Astrocyte (in vitro differentiated cells and primary cell): ENCODE measurements at regions not wholly inside any gene's neighbourhood (a gene's known extent, or its start where the extent isn't known, plus 50 kb on each side); places are given as distances from the start of the nearest gene placed in this dataset.

Source experiments
- DNase-seq: peaks from one replicate; pipeline ENCODE4 v3.0.0-alpha.2; 2010; ENCODE audit warnings: low read depth
- FAIRE-seq: peaks from 2 replicates; lab custom pipeline; 2011; peaks lifted over from hg19 to GRCh38; lab: Jason Lieb, UNC
- H2AFZ ChIP-seq: 2 replicates; pipeline ENCODE4 v1.6.0; 2012; ENCODE audit warnings: low read depth, low read length, inconsistent platforms
- H3K27ac ChIP-seq: 2 replicates; pipeline ENCODE4 v1.5.1; 2011; ENCODE audit warnings: low read depth, low read length, inconsistent platforms
- H3K27me3 ChIP-seq: 2 replicates; pipeline ENCODE4 v1.6.0; 2011; ENCODE audit warnings: low read length, inconsistent platforms; ENCODE audit not compliant: insufficient read depth
- H3K36me3 ChIP-seq: 2 replicates; pipeline ENCODE4 v1.5.1; 2011; ENCODE audit warnings: low read length, inconsistent platforms; ENCODE audit not compliant: insufficient read depth
- H3K4me1 ChIP-seq: 2 replicates; pipeline ENCODE4 v1.5.1; 2011; ENCODE audit warnings: low read length, inconsistent platforms; ENCODE audit not compliant: insufficient read depth
- H3K4me2 ChIP-seq: 2 replicates; pipeline ENCODE4 v1.6.0; 2012; ENCODE audit warnings: low read length, inconsistent platforms
- H3K4me3 ChIP-seq: 2 replicates; pipeline ENCODE4 v1.5.1; 2011; ENCODE audit warnings: low read depth, mild to moderate bottlenecking, low read length, inconsistent platforms; ENCODE audit not compliant: insufficient read depth
- H3K79me2 ChIP-seq: 2 replicates; pipeline ENCODE4 v1.6.0; 2012; ENCODE audit warnings: mild to moderate bottlenecking, low read length, inconsistent platforms; ENCODE audit not compliant: insufficient read depth
- H3K9ac ChIP-seq: 2 replicates; pipeline ENCODE4 v1.6.0; 2012; ENCODE audit warnings: mild to moderate bottlenecking, low read length, inconsistent platforms
- H3K9me3 ChIP-seq: 2 replicates; pipeline ENCODE4 v1.5.1; 2012; ENCODE audit warnings: low read depth, mild to moderate bottlenecking, low read length, inconsistent platforms; ENCODE audit not compliant: insufficient read depth
- H4K20me1 ChIP-seq: 2 replicates; pipeline ENCODE4 v1.6.0; 2012; ENCODE audit warnings: low read length, inconsistent platforms; ENCODE audit not compliant: insufficient read depth
- H3K27ac Mint-ChIP-seq: one replicate; pipeline ENCODE4 v1.8.0; 2021; ENCODE audit warnings: mild to moderate bottlenecking, mixed read lengths; ENCODE audit not compliant: unreplicated experiment
- H3K27me3 Mint-ChIP-seq: one replicate; pipeline ENCODE4 v1.8.0; 2021; ENCODE audit warnings: low read depth, mixed read lengths; ENCODE audit not compliant: unreplicated experiment
- H3K36me3 Mint-ChIP-seq: one replicate; pipeline ENCODE4 v1.8.0; 2021; ENCODE audit warnings: low read depth, mixed read lengths; ENCODE audit not compliant: unreplicated experiment
- H3K4me1 Mint-ChIP-seq: one replicate; pipeline ENCODE4 v1.8.0; 2021; ENCODE audit warnings: low read depth, mixed read lengths; ENCODE audit not compliant: unreplicated experiment
- H3K4me3 Mint-ChIP-seq: one replicate; pipeline ENCODE4 v1.8.0; 2021; ENCODE audit warnings: mild to moderate bottlenecking, moderate library complexity, mixed read lengths; ENCODE audit not compliant: unreplicated experiment
- H3K9me3 Mint-ChIP-seq: one replicate; pipeline ENCODE4 v1.8.0; 2021; ENCODE audit warnings: mild to moderate bottlenecking, mixed read lengths; ENCODE audit not compliant: unreplicated experiment
- EZH2 ChIP-seq: IDR thresholded peaks from 2 replicates; pipeline ENCODE4 v1.6.1; 2012; ENCODE audit warnings: mild to moderate bottlenecking, low read length, inconsistent platforms; ENCODE audit not compliant: insufficient read depth
- TF ChIP-seq, protein P1 (sequence below): IDR thresholded peaks from 2 replicates; pipeline ENCODE4 v1.5.1; 2011; ENCODE audit warnings: low read depth, mild to moderate bottlenecking, inconsistent platforms, low read length, moderate library complexity; ENCODE audit not compliant: insufficient read depth

- Histone ChIP-seq H3K4me1 (no peaks in the 10 kb centered on the region), H3K9me3 (peaks cover 3% of the 10 kb centered on the region), H3K36me3 (no peaks in the 10 kb centered on the region), H3K27ac (no peak overlapping the region), H3K9ac (no peak overlapping the region), H3K27me3 (no peaks in the 10 kb centered on the region), H2AFZ (no peak overlapping the region), H4K20me1 (no peaks in the 10 kb centered on the region), H3K79me2 (no peaks in the 10 kb centered on the region), H3K4me3 (no peak overlapping the region), H3K4me2 (no peak overlapping the region)
- Mint-ChIP-seq H3K36me3 (no peaks in the 10 kb centered on the region), H3K27me3 (no peaks in the 10 kb centered on the region), H3K27ac (no peak overlapping the region), H3K4me3 (no peak overlapping the region), H3K4me1 (peaks cover 4% of the 10 kb centered on the region), H3K9me3 (no peaks in the 10 kb centered on the region)
- DNase-seq (no peak), FAIRE-seq (no peak)
- TF ChIP-seq EZH2, result no peak
- TF ChIP-seq, protein P1, sequence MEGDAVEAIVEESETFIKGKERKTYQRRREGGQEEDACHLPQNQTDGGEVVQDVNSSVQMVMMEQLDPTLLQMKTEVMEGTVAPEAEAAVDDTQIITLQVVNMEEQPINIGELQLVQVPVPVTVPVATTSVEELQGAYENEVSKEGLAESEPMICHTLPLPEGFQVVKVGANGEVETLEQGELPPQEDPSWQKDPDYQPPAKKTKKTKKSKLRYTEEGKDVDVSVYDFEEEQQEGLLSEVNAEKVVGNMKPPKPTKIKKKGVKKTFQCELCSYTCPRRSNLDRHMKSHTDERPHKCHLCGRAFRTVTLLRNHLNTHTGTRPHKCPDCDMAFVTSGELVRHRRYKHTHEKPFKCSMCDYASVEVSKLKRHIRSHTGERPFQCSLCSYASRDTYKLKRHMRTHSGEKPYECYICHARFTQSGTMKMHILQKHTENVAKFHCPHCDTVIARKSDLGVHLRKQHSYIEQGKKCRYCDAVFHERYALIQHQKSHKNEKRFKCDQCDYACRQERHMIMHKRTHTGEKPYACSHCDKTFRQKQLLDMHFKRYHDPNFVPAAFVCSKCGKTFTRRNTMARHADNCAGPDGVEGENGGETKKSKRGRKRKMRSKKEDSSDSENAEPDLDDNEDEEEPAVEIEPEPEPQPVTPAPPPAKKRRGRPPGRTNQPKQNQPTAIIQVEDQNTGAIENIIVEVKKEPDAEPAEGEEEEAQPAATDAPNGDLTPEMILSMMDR, result no peak
Observed at GRCh38 chr3:70374179-70374578, 61.7 kb upstream of the MDFIC2 start.
